Medulla oblongata (tissue), 1 donor: ENCODE measurements at regions not wholly inside any gene's neighbourhood (a gene's known extent, or its start where the extent isn't known, plus 50 kb on each side); places are given as distances from the start of the nearest gene placed in this dataset.

Experiments used
- DNase-seq: peaks from one replicate; pipeline ENCODE4 v3.0.0-alpha.2; 2015; ENCODE audit errors: extremely low spot score

DNA sequence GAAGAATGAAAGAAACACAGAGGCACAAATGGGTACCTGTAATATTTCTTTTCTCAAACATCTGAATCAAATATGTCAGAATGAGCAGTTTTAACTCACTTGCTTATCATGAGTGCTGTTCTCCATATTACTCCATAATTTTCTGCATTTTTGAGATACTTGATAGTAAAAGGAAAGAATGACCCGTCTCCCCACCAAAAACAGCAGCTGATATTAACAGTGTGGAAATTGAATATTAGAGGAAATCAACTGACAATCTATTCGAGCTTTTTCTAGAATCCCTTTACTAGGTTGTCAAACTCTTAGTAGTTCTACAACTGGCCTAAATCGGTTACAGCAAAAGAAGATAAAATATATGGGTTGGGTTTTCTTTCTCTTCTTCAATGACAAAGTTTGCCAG, 49.9 kb upstream of the HELT start:
- DNase-seq: no peak
